ENCODE measurements at regions not wholly inside any gene's neighbourhood (a gene's known extent, or its start where the extent isn't known, plus 50 kb on each side); places are given as distances from the start of the nearest gene placed in this dataset.

DNA sequence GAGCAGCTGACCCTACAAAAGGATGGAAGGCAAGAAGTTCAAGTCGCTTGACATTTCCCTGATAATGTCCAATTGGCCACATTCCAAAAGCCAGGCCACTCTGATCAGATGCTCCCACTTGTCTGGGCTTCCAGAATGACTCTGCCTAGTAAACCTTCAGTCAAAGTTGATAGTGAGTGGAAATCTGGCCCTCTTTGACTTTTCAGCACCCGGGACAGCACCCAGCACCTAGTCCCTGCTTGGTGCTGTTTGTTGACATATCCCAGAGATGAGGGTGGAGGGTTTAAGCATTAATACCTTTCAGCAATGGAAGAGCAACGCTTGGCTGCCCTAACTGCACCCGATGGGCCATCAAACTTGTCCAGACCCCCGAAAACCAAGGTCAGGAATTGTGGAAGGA is 131.3 kb downstream of the AIPL1 start:
- in situ Hi-C loops (cut with HindIII; ENCODE audit: low sequenced_read_pairs): no loop called here
- TF ChIP-seq, protein P1, sequence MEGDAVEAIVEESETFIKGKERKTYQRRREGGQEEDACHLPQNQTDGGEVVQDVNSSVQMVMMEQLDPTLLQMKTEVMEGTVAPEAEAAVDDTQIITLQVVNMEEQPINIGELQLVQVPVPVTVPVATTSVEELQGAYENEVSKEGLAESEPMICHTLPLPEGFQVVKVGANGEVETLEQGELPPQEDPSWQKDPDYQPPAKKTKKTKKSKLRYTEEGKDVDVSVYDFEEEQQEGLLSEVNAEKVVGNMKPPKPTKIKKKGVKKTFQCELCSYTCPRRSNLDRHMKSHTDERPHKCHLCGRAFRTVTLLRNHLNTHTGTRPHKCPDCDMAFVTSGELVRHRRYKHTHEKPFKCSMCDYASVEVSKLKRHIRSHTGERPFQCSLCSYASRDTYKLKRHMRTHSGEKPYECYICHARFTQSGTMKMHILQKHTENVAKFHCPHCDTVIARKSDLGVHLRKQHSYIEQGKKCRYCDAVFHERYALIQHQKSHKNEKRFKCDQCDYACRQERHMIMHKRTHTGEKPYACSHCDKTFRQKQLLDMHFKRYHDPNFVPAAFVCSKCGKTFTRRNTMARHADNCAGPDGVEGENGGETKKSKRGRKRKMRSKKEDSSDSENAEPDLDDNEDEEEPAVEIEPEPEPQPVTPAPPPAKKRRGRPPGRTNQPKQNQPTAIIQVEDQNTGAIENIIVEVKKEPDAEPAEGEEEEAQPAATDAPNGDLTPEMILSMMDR (IDR thresholded peaks at IDR 0.05; ENCODE audit: low read depth, low read length, missing control alignments): no peak
- DNase-seq (ENCODE audit: low read depth): peak; percentile 16

DNA sequence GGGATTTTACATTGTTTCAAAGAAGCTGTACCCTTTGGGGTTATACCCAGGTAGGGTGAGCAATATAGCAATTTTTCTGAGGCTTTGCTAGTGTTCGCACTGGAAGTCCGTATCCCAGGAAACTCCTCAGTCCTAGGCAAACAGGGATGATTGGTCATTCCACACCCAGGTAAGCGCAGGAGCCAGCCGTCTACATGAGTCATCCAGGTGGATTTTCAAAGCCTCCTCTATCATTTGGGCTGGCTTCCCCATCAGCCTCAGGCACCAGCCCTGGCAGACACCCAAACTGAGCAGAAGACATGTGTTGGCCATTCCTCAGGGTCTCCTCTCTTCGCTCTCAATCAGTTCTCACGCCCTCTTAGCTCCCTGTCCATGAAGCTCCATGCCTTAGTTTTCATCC is 135.6 kb downstream of the AIPL1 start:
- in situ Hi-C loops (cut with HindIII; ENCODE audit: low sequenced_read_pairs): no loop called here
- no peak overlapping the region for H3K4me3 ChIP-seq (ENCODE audit: low read depth, low read length)
- no peak for DNase-seq (ENCODE audit: low read depth)
- TF ChIP-seq, protein P1 (IDR thresholded peaks at IDR 0.05; ENCODE audit: low read depth, low read length, missing control alignments): no peak

More for the DNA sequence above, 131.3 kb downstream of the AIPL1 start:
- H3K4me3 ChIP-seq (ENCODE audit: low read depth, low read length): no peak overlapping the region

DNA sequence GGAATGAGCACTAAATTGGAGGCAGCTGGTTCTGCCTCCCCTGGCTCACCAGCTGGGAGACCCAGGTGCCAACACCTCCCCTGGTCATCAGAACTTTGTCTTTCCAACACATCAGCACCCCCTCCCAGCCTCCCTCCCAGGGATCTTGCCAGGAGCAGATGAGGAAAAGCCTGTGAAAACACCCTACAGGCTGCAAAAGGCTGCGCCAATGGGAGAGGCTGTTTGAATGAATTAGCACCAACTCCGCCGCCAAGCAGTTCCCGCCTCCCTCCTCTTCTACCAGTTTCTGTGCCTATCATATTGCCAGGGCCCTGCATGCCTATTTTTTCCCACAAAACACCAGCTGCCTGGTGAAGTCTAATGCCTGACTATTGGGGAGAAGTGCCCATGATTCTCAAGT is 137.0 kb downstream of the AIPL1 start:
- in situ Hi-C loops (cut with HindIII; ENCODE audit: low sequenced_read_pairs): no loop called here
- H3K4me3 ChIP-seq (ENCODE audit: low read depth, low read length): no peak overlapping the region
- no peak for DNase-seq (ENCODE audit: low read depth)
- TF ChIP-seq, protein P1 (IDR thresholded peaks at IDR 0.05; ENCODE audit: low read depth, low read length, missing control alignments): no peak

DNA sequence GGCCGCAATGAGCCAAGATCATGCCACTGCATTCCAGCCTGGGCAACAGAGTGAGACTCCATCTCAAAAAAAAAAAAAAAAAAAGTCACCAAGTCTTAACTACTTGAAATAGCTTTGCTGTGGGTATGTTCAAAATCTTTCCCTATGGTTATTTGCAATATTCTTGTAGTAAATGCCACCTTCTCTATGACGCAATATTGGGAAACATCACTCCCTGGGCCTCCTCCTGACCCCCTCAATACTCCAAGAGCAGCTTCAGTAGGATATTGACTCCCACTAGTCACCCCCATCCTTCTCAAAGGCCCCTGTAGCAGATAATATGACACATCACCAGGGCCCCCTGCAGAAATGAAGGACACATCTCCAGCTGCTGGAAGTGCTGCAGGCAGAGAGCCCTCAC is 137.8 kb downstream of the AIPL1 start:
- DNase-seq (ENCODE audit: low read depth): no peak
- no peak overlapping the region for H3K4me3 ChIP-seq (ENCODE audit: low read depth, low read length)
- TF ChIP-seq, protein P1 (IDR thresholded peaks at IDR 0.05; ENCODE audit: low read depth, low read length, missing control alignments): no peak
- in situ Hi-C loops (cut with HindIII; ENCODE audit: low sequenced_read_pairs): no loop called here

DNA sequence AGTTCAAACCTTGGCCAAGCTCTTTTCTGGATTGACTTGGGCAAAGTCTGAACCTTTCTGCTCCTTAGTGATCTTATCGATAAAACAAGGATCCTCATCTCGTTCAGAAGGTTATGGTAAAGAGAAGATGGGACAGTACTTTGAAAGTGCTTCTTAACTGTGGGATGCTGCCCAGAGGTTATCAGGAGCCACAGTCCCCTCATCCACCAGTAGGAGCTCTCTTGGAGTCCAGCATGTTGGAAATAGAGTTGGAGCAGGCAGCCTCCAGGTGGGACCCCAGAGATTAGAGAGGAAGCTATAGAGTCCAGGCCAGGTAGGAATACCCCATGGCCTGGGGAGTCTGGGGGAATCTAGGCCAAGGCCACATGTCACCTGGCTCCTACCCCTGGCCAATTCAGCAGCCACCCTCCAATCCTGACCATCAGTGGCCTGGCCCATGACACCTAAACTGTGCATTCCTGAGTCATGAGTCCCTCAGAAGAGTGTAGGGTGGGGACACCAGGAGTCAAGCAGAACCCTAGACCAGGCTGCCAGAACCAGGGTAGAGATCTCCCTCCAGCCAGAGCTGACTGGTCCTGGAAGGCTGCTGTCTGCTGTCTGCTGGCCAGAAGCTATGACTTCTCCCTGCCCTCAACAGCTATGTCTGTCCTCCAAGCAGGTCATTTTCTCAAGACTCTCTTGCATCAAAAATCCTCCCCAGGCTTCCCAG is 144.3 kb downstream of the AIPL1 start:
- H3K4me3 ChIP-seq (ENCODE audit: low read depth, low read length): no peak overlapping the region
- in situ Hi-C loops (cut with HindIII; ENCODE audit: low sequenced_read_pairs): no loop called here
- TF ChIP-seq, protein P1 (IDR thresholded peaks at IDR 0.05; ENCODE audit: low read depth, low read length, missing control alignments): no peak
- DNase-seq (ENCODE audit: low read depth): no peak

DNA sequence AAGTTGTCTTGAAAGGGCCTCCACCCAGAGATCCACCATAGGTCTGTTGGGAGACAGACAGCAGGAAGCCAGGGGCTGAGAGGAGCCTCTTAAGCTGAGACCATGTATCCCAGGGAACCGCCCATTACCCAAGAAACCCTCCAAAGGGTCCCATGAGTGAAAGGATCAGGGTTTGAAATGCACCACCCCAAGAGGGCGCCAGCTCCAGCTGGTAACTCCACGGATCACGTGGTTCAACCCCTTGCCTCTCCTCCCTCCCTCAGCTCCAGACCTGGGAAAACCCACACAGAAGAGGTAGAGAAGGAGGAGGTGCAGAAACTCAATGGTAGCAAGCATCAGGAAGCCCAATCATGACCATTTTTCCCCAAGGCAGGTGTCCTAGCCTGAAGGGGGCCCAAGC is 148.7 kb downstream of the AIPL1 start:
- in situ Hi-C loops (cut with HindIII; ENCODE audit: low sequenced_read_pairs): no loop called here
- TF ChIP-seq, protein P1 (IDR thresholded peaks at IDR 0.05; ENCODE audit: low read depth, low read length, missing control alignments): no peak
- H3K4me3 ChIP-seq (ENCODE audit: low read depth, low read length): no peak overlapping the region
- DNase-seq (ENCODE audit: low read depth): no peak
